HEK293 (cell line): ENCODE measurements at regions not wholly inside any gene's neighbourhood (a gene's known extent, or its start where the extent isn't known, plus 50 kb on each side); places are given as distances from the start of the nearest gene placed in this dataset.

Experiments
- OVOL3 ChIP-seq: fragments of 450-650 bp; formaldehyde crosslinking; IDR thresholded peaks from 2 replicates; pipeline ENCODE4 v1.5.1; 2016; ENCODE audit warnings: missing biosample characterization, missing genetic modification characterization
- ZNF248 ChIP-seq: fragments of 450-650 bp; formaldehyde crosslinking; IDR thresholded peaks from 2 replicates; pipeline ENCODE4 v1.5.1; 2017; ENCODE audit warnings: missing biosample characterization, missing genetic modification characterization

- TF ChIP-seq OVOL3 (tag by site-specific recombination) (no peak), ZNF248 (tag by site-specific recombination) (no peak)
Measured at GRCh38 chr7:25368599-25369201, 140.4 kb upstream of the NPVF start.
